ENCODE measurements at regions not wholly inside any gene's neighbourhood (a gene's known extent, or its start where the extent isn't known, plus 50 kb on each side); places are given as distances from the start of the nearest gene placed in this dataset.

DNA sequence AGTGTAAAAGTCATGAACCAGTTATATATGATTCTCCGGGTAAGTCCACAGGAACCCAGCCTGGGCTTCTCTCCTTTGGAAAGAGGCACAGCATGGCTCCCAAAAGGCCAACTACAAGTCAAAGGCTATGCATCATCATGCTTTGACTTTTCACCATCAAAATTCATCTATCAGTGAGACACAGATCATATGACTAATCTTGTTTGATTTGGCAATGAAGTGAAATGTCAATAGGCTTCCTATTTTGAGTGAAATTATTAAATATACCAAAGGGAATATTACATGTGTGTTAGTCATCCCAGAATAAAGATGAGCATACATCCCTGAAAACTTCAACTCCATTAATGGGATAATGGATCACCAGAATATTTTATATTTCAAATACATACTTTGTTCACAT lies 83.5 kb upstream of the ADGRL2 start:
- H3K4me3 ChIP-seq (ENCODE audit: low read depth, low read length), result no peak overlapping the region
- DNase-seq (ENCODE audit: low read depth), result no peak
- TF ChIP-seq, protein P1, sequence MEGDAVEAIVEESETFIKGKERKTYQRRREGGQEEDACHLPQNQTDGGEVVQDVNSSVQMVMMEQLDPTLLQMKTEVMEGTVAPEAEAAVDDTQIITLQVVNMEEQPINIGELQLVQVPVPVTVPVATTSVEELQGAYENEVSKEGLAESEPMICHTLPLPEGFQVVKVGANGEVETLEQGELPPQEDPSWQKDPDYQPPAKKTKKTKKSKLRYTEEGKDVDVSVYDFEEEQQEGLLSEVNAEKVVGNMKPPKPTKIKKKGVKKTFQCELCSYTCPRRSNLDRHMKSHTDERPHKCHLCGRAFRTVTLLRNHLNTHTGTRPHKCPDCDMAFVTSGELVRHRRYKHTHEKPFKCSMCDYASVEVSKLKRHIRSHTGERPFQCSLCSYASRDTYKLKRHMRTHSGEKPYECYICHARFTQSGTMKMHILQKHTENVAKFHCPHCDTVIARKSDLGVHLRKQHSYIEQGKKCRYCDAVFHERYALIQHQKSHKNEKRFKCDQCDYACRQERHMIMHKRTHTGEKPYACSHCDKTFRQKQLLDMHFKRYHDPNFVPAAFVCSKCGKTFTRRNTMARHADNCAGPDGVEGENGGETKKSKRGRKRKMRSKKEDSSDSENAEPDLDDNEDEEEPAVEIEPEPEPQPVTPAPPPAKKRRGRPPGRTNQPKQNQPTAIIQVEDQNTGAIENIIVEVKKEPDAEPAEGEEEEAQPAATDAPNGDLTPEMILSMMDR (conservative IDR thresholded peaks at IDR 0.05; ENCODE audit: low read depth, low read length), result no peak

DNA sequence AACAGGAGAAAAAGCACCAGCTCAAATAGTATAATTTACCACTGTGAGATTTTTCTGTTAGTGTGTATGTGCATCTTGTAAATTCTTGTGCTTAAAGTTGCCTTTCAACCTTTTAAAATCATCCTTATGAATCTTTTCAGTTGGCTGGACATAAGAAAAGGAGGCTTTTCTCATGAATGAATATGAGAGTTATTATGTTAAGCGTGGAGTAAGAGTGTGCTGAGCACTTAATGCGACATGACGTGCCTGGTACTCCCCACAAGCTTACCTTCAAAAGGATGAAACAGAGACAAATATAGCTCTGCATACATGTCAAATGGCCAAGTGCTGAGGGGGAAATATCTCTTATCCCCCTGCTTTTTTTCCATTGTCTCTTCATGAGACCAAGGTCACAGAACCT lies 85.3 kb upstream of the ADGRL2 start:
- no peak for DNase-seq (ENCODE audit: low read depth)
- no peak overlapping the region for H3K4me3 ChIP-seq (ENCODE audit: low read depth, low read length)
- TF ChIP-seq, protein P1 (conservative IDR thresholded peaks at IDR 0.05; ENCODE audit: low read depth, low read length), result no peak

DNA sequence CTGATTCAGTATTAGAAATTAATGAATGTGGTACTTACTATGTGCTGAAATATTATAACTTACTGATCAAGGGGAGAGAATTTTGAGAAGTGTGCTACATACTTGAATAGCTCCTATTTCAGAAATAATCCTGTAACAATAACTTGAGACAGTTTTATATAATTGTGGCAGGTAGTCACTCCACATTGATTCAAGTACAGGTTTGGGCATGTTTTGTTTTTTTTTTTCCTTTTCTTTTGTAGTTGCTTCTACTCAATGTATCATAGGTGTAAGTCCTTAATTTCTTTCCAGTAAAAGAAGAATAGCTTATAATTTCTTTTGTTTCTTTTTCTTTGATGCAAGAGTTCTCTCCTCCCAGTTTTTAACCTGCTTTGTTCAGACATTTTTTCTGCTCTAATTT lies 86.1 kb upstream of the ADGRL2 start:
- no peak for DNase-seq (ENCODE audit: low read depth)
- H3K4me3 ChIP-seq (ENCODE audit: low read depth, low read length), result no peak overlapping the region
- TF ChIP-seq, protein P1 (conservative IDR thresholded peaks at IDR 0.05; ENCODE audit: low read depth, low read length), result no peak

DNA sequence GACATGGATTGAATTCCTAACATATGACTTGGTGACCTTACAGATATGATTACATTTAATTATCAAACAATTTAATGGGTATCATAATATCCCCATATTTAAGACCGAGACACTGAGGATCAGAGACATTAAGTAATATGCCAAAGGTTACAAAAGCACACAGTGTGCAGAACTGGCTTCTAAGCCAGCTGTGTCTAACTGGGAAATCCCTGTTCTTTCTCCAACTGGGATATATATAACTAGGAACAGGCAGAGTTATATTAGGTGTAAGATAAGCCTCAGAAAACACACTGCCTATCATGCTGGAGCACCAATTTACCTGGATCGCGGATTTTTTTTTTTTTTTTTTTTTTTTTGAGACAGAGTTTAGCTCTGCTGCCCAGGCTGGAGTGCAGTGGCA lies 88.3 kb upstream of the ADGRL2 start:
- H3K4me3 ChIP-seq (ENCODE audit: low read depth, low read length), result no peak overlapping the region
- TF ChIP-seq, protein P1 (conservative IDR thresholded peaks at IDR 0.05; ENCODE audit: low read depth, low read length), result no peak
- no peak for DNase-seq (ENCODE audit: low read depth)

GRCh38 chr1:81710857-81711256 lies 89.9 kb upstream of the ADGRL2 start:
- TF ChIP-seq, protein P1 (conservative IDR thresholded peaks at IDR 0.05; ENCODE audit: low read depth, low read length), result no peak
- DNase-seq (ENCODE audit: low read depth), result no peak
- no peak overlapping the region for H3K4me3 ChIP-seq (ENCODE audit: low read depth, low read length)

DNA sequence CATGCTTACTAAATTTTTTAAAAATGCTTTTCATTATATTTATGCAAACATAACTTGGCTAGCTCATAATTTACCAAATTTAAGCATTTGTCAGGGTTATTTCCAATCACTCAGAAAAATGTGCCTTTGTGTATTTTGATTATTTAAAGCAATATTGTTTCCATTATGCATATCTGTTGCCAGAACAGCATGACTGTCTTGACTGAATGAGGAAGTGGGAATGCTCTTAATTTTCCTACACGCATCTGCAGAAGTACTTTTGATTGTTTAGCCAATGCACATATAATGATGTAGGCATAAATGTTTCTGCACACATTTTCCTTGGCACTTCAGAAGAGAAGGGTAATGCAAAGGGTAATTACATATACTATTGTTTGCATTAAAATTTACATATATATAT lies 92.5 kb upstream of the ADGRL2 start:
- DNase-seq (ENCODE audit: low read depth), result no peak
- H3K4me3 ChIP-seq (ENCODE audit: low read depth, low read length), result no peak overlapping the region
- TF ChIP-seq, protein P1 (conservative IDR thresholded peaks at IDR 0.05; ENCODE audit: low read depth, low read length), result no peak

- no peak overlapping the region for H3K4me3 ChIP-seq (ENCODE audit: low read depth, low read length)
- TF ChIP-seq, protein P1 (conservative IDR thresholded peaks at IDR 0.05; ENCODE audit: low read depth, low read length), result no peak
- no peak for DNase-seq (ENCODE audit: low read depth)
Measured at GRCh38 chr1:81706650-81707435, 93.9 kb upstream of the ADGRL2 start.

All from epithelial cell of proximal tubule (primary cell).